ENCODE measurements at regions not wholly inside any gene's neighbourhood (a gene's known extent, or its start where the extent isn't known, plus 50 kb on each side); places are given as distances from the start of the nearest gene placed in this dataset.
"Not testable (repeated sequence)": the region's sequence is repeated elsewhere in the genome, so short reads cannot be mapped to it uniquely, and the experiment has no call there.

DNA sequence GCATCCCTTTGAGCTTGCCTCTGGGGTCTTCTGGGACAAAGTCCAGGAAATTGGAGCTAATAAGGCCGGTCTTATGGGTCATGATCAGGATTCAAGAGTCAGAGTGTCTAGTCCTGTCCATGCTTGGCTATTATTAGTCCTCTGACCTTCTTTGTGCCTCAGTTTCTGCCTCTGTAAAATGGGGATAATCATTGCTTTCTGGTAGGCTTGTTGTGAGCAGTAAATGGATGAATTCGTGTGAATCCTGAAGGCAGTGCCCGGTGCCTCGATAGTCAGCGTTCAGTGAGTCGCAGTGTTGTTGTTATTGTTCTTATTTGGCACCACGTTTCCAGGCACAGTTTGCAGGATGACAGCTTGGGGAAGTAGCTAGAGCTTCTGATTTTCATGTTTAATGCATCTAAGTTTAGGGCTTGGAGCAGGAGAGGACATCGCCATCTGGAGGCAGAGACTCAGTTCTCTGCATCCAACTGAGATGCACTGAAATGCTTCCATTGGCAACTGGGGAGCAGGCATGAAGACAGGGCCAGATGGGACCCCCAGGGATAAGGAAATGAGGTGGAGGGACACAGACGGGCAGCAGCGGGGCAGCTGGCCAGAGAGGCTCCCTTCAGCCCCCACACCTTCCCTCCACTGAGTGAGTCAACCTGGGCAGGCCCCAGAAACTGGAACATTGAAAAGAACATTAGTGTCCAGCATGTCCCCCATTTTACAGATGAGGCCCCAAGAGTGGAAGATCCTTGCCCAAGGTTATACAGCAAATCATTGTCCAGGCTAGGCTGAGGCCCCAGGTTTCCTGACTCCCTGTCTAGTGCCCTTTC is 160.3 kb downstream of the PTPRU start:
- DNase-seq (ENCODE audit: low read depth) = no peak

GRCh38 chr1:29395736-29396437 is 159.6 kb downstream of the PTPRU start:
- DNase-seq (ENCODE audit: low read depth) = no peak

- no peak for DNase-seq (ENCODE audit: low read depth)
These were observed 158.4 kb downstream of the PTPRU start for GRCh38 chr1:29394521-29395225.

GRCh38 chr1:29393451-29393826 is 157.1 kb downstream of the PTPRU start:
- DNase-seq (ENCODE audit: low read depth) = no peak

DNA sequence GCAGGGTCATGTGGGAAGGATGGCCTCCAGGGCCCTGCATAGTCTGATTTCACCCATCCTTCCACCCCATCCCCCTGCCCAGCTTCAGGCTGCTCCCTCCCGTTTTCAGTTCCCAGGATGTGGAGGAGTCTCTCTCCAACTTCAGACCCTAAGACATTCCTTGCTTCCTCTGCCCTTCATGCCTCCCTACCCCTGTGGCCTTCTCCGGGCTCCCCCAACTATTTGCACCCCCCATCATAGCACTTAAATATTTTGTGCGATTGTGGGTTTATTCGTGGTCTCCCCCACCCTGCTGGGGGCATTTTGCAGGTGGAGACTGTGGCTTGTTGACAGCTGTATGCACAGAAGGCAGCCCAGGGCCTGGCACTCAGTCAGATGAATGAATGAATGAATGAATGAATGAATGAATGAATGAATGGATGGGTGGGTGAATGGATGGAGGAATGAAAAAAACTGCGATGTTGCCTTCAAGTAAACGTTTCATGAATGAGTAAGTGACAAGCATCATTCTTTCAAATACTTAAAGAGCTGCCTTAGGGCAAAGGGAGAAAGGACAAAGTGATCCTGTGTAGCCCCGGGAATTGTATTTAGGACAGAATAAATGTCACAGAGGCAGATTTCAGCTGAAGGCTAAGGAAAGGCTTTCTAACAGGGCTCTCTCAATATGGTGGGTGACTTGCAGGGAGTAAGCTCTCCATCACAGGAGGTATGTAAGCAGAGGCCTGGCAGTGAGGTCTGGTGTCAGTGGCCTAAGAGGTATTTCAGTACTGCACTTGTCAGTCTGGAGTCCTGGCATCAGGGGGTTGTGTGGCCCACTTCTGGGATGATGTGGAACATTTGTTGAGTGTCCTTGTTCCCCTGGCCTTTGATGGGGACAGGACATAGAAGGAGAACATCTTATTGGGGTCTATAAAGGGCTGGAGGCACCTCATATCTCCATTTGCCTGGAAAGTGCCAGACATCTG is 156.4 kb downstream of the PTPRU start:
- DNase-seq (ENCODE audit: low read depth) = no peak

GRCh38 chr1:29392036-29392435 is 155.7 kb downstream of the PTPRU start:
- DNase-seq (ENCODE audit: low read depth) = no peak

- no peak for DNase-seq (ENCODE audit: low read depth)
These were observed 155.1 kb downstream of the PTPRU start for GRCh38 chr1:29391362-29391880.

GRCh38 chr1:29390491-29391361 is 154.4 kb downstream of the PTPRU start:
- no peak for DNase-seq (ENCODE audit: low read depth)

DNA sequence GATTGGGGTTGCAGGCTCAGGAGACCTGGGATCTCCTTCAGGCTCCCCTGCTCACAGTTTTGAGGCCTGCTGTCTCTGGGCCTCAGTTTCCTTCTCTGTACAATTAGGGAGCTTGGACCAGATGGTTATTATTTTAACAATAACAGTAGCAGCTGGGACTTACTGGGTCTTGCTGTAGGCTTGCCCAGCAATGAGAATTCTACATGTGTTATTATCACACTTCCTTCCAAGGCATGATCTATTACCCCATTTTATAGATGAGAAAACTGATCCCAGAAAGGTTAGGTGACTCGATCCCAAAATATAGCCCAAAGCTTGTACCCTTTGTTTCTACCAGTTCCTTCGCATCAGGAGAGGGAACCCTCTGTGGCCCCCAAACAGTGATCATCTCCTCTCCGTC is 153.8 kb downstream of the PTPRU start:
- no peak for DNase-seq (ENCODE audit: low read depth)

GRCh38 chr1:29389533-29390041 is 153.3 kb downstream of the PTPRU start:
- no peak for DNase-seq (ENCODE audit: low read depth)

- DNase-seq (ENCODE audit: low read depth) = no peak
These were observed 152.6 kb downstream of the PTPRU start for GRCh38 chr1:29388884-29389283.

- no peak for DNase-seq (ENCODE audit: low read depth)
These were observed 151.8 kb downstream of the PTPRU start for GRCh38 chr1:29388170-29388569.

- DNase-seq (ENCODE audit: low read depth) = no peak
These were observed 150.9 kb downstream of the PTPRU start for GRCh38 chr1:29387210-29387609.

DNA sequence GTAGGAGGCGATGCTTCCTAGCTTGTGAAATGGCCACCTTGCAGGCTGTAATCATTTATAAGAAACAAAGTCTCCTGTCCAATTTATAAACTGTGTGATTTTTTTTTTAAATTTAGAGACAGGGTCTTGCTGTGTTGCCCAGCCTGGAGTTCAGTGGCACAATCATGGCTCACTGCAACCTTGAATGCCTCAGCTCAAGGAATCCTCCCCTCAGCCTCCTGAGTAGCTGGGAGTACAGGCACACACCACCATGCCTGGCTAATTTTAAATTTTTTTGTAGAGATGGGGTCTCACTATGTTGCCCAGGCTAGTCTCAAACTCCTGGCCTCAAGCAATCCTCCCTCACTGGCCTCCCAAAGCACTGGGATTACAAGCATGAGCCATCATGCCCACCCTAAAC is 150.1 kb downstream of the PTPRU start:
- DNase-seq (ENCODE audit: low read depth) = not testable (repeated sequence)

DNA sequence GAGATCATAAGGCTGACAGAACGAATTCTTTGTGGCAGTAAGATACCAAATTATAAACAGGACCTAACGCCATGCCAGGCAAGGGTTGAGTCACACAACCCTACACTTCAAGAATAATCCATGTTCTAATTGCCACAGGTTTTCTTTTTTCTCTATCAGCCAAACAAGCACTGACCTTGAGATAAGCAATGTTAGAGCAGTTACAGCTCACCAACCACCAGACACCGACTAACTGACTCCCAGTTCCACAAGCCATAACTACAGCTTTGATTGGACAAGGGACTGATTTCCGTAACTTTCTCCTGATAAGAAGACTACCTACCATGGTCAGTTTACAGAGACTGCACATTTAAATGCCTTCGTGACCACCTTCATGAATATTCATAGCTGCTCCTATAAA is 149.6 kb downstream of the PTPRU start:
- no peak for DNase-seq (ENCODE audit: low read depth)

GRCh38 chr1:29384496-29385015 is 148.2 kb downstream of the PTPRU start:
- no peak for DNase-seq (ENCODE audit: low read depth)

- peak; percentile 35 for DNase-seq (ENCODE audit: low read depth)
These were observed 147.5 kb downstream of the PTPRU start for GRCh38 chr1:29383746-29384371.

GRCh38 chr1:29382851-29383745 is 146.8 kb downstream of the PTPRU start:
- no peak for DNase-seq (ENCODE audit: low read depth)

Data from renal cortical epithelial cell (primary cell).